ENCODE measurements at regions not wholly inside any gene's neighbourhood (a gene's known extent, or its start where the extent isn't known, plus 50 kb on each side); places are given as distances from the start of the nearest gene placed in this dataset.
"Not testable (repeated sequence)": the region's sequence is repeated elsewhere in the genome, so short reads cannot be mapped to it uniquely, and the experiment has no call there.

- intact Hi-C loops (cut with DNase I), result no loop called here
- no peak for DNase-seq (ENCODE audit: low spot score)
Observed at GRCh38 chr2:53505826-53506225, 261.8 kb upstream of the CHAC2 start.

GRCh38 chr2:53504507-53504906, 263.1 kb upstream of the CHAC2 start:
- intact Hi-C loops (cut with DNase I), result no loop called here
- no peak for DNase-seq (ENCODE audit: low spot score)

- intact Hi-C loops (cut with DNase I), result no loop called here
- DNase-seq (ENCODE audit: low spot score), result no peak
Observed at GRCh38 chr2:53500181-53500580, 267.4 kb upstream of the CHAC2 start.

- intact Hi-C loops (cut with DNase I), result no loop called here
Observed at GRCh38 chr2:53498210-53498609, 269.4 kb upstream of the CHAC2 start.

GRCh38 chr2:53497020-53497419, 270.6 kb upstream of the CHAC2 start:
- intact Hi-C loops (cut with DNase I), result no loop called here
- DNase-seq (ENCODE audit: low spot score), result no peak

More at GRCh38 chr2:53498210-53498609, 269.4 kb upstream of the CHAC2 start:
- no peak for DNase-seq (ENCODE audit: low spot score)

- intact Hi-C loops (cut with DNase I), result no loop called here
- DNase-seq (ENCODE audit: low spot score), result no peak
Observed at GRCh38 chr2:53493210-53493609, 274.4 kb upstream of the CHAC2 start.

GRCh38 chr2:53490659-53491058, 276.9 kb upstream of the CHAC2 start:
- no peak for DNase-seq (ENCODE audit: low spot score)
- intact Hi-C loops (cut with DNase I), result no loop called here

- not testable (repeated sequence) for DNase-seq (ENCODE audit: low spot score)
- intact Hi-C loops (cut with DNase I), result loop anchor here in 1 of 2 donors (10.0 kb wide), 1 partner anchor 862 kb away; no protein-coding TSS in a partner anchor
Observed at GRCh38 chr2:53486185-53486899, 281.3 kb upstream of the CHAC2 start.

- intact Hi-C loops (cut with DNase I), result loop anchor here in 1 of 2 donors (10.0 kb wide), 1 partner anchor 860 kb away; no protein-coding TSS in a partner anchor
- DNase-seq (ENCODE audit: low spot score), result no peak
Observed at GRCh38 chr2:53485021-53485728, 282.4 kb upstream of the CHAC2 start.

GRCh38 chr2:53484531-53484930, 283.1 kb upstream of the CHAC2 start:
- intact Hi-C loops (cut with DNase I), result loop anchor here in 1 of 2 donors (10.0 kb wide), 1 partner anchor 860 kb away; no protein-coding TSS in a partner anchor
- DNase-seq (ENCODE audit: low spot score), result no peak

- DNase-seq (ENCODE audit: low spot score), result no peak
Observed at GRCh38 chr2:53477517-53477916, 290.1 kb upstream of the CHAC2 start.

GRCh38 chr2:53476834-53477233, 290.8 kb upstream of the CHAC2 start:
- no peak for DNase-seq (ENCODE audit: low spot score)
- intact Hi-C loops (cut with DNase I), result no loop called here

More at GRCh38 chr2:53477517-53477916, 290.1 kb upstream of the CHAC2 start:
- intact Hi-C loops (cut with DNase I), result no loop called here

GRCh38 chr2:53475766-53476165, 291.8 kb upstream of the CHAC2 start:
- intact Hi-C loops (cut with DNase I), result no loop called here
- DNase-seq (ENCODE audit: low spot score), result no peak

- no peak for DNase-seq (ENCODE audit: low spot score)
- intact Hi-C loops (cut with DNase I), result no loop called here
Observed at GRCh38 chr2:53475321-53475720, 292.3 kb upstream of the CHAC2 start.

GRCh38 chr2:53474914-53475313, 292.7 kb upstream of the CHAC2 start:
- DNase-seq (ENCODE audit: low spot score), result no peak
- intact Hi-C loops (cut with DNase I), result no loop called here

GRCh38 chr2:53473775-53474311, 293.8 kb upstream of the CHAC2 start:
- no peak for DNase-seq (ENCODE audit: low spot score)
- intact Hi-C loops (cut with DNase I), result no loop called here

- no peak for DNase-seq (ENCODE audit: low spot score)
- intact Hi-C loops (cut with DNase I), result no loop called here
Observed at GRCh38 chr2:53473236-53473635, 294.4 kb upstream of the CHAC2 start.

GRCh38 chr2:53467467-53468180, 300.0 kb upstream of the CHAC2 start:
- no peak for DNase-seq (ENCODE audit: low spot score)
- intact Hi-C loops (cut with DNase I), result no loop called here

- intact Hi-C loops (cut with DNase I), result no loop called here
- no peak for DNase-seq (ENCODE audit: low spot score)
Observed at GRCh38 chr2:53463806-53464726, 303.5 kb upstream of the CHAC2 start.

All from posterior vena cava (tissue), 2 donors.